ENCODE measurements at regions not wholly inside any gene's neighbourhood (a gene's known extent, or its start where the extent isn't known, plus 50 kb on each side); places are given as distances from the start of the nearest gene placed in this dataset.

DNA sequence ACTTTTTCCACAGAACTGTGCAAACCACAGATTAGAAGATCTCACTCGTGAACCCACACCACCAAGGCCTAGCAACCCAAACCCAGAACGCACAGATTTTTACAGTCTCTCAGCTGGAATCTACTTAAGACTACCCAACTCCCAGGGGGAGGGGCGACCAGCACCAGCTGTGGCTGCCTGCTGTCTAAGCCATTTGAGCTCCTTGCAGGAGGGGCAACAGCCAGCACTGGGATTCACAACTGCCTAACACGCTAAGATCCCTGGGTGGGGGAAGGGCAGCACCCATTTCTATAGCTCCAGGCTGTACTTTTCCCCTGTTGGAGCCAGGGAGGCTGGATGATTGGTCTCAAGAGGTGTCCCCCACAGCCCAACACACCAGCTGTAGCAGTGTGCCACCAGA, 368.8 kb downstream of the SUCLA2 start:
- Histone ChIP-seq H3K27me3 (ENCODE audit: control insufficient read depth in 2 of 2, insufficient read depth in 2 of 2, low read length in 2 of 2) (no peaks in the 10 kb centered on the region), H3K4me1 (ENCODE audit: control insufficient read depth, extremely low read depth, insufficient read depth, low read length) (no peaks in the 10 kb centered on the region), H3K9ac (replicated peaks; ENCODE audit: extremely low read depth, insufficient read depth, low read length) (no peak overlapping the region), H3K79me2 (ENCODE audit: control insufficient read depth, insufficient read depth, low read length) (no peaks in the 10 kb centered on the region), H3K9me1 (replicated peaks; ENCODE audit: control insufficient read depth, extremely low read depth, insufficient read depth, low read length) (no peaks in the 10 kb centered on the region), H3K27ac (ENCODE audit: insufficient read depth, low read depth, low read length) (no peak overlapping the region), H2AFZ (ENCODE audit: low read depth, low read length) (no peak overlapping the region), H3K36me3 (ENCODE audit: control insufficient read depth in 2 of 2, extremely low read depth in 1 of 2, insufficient read depth in 2 of 2, low read length in 2 of 2) (no peaks in the 10 kb centered on the region), H3K9me3 (replicated peaks; ENCODE audit: control insufficient read depth, insufficient read depth, low read length) (peaks cover 2% of the 10 kb centered on the region), H3K4me3 (replicated peaks in 1 of 3; ENCODE audit: insufficient read depth in 1 of 3, low read depth in 1 of 3, low read length in 3 of 3) (no peak overlapping the region), H4K20me1 (replicated peaks; ENCODE audit: control insufficient read depth, extremely low read depth, insufficient read depth, low read length) (no peaks in the 10 kb centered on the region), H3K4me2 (ENCODE audit: insufficient read depth, low read length) (no peak overlapping the region)
- ChIA-PET CTCF (no interaction called here), POLR2A (no interaction called here)
- no peak for TF ChIP-seq FOS (IDR thresholded peaks at IDR 0.05; ENCODE audit: borderline replicate concordance, insufficient read depth, low read length)
- no peak for TF ChIP-seq GATA2 (IDR thresholded peaks at IDR 0.05; ENCODE audit: insufficient read depth, insufficient read length, low read depth, low read length)
- TF ChIP-seq, protein P1, sequence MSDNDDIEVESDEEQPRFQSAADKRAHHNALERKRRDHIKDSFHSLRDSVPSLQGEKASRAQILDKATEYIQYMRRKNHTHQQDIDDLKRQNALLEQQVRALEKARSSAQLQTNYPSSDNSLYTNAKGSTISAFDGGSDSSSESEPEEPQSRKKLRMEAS (IDR thresholded peaks at IDR 0.05; ENCODE audit: insufficient read depth, insufficient read length) = no peak
- no peak for TF ChIP-seq MYC (IDR thresholded peaks at IDR 0.05; ENCODE audit: low read depth, low read length)
- TF ChIP-seq EZH2 (IDR thresholded peaks at IDR 0.05; ENCODE audit: borderline replicate concordance, low read depth, low read length, severe bottlenecking) = no peak
- no peak for TF ChIP-seq POLR2AphosphoS5 (IDR thresholded peaks at IDR 0.05; ENCODE audit: insufficient read depth, low read depth, low read length)
- intact Hi-C loops (cut with micrococcal nuclease) (no loop called here), dilution Hi-C loops (cut with MboI; ENCODE audit: extremely low pct_ligation_motif_present, low sequenced_read_pairs) (no loop called here)
- no peak for DNase-seq (ENCODE audit: low read depth, low spot score)
- no TSS peak for BruUV-seq (replicated peaks)
- FAIRE-seq = no peak

DNA sequence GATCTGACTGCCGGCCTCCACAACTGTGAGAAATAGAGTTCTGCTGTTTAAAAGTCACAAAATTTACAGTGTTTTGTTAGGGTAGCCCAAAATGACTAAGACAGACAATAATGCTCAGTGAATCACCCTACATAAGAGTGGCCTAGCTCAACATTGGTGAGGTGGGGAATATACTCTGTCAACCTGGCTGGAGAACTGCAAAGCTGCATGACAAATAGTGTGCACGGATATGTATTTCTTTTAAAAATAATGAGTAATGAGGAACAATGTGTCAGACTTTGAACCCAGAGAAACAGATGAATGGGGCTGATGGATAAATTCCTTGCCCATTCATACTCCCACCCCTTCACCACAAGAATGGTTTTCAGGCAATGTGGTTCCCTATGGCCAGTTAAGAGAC, 372.4 kb downstream of the SUCLA2 start:
- Histone ChIP-seq H3K4me2 (ENCODE audit: insufficient read depth, low read length) (no peak overlapping the region), H2AFZ (ENCODE audit: low read depth, low read length) (no peak overlapping the region), H3K79me2 (ENCODE audit: control insufficient read depth, insufficient read depth, low read length) (no peaks in the 10 kb centered on the region), H3K4me1 (ENCODE audit: control insufficient read depth, extremely low read depth, insufficient read depth, low read length) (no peaks in the 10 kb centered on the region), H4K20me1 (replicated peaks; ENCODE audit: control insufficient read depth, extremely low read depth, insufficient read depth, low read length) (no peaks in the 10 kb centered on the region), H3K4me3 (replicated peaks in 1 of 3; ENCODE audit: insufficient read depth in 1 of 3, low read depth in 1 of 3, low read length in 3 of 3) (no peak overlapping the region), H3K9me3 (replicated peaks; ENCODE audit: control insufficient read depth, insufficient read depth, low read length) (peaks cover 2% of the 10 kb centered on the region), H3K27ac (ENCODE audit: insufficient read depth, low read depth, low read length) (no peak overlapping the region), H3K36me3 (ENCODE audit: control insufficient read depth in 2 of 2, extremely low read depth in 1 of 2, insufficient read depth in 2 of 2, low read length in 2 of 2) (no peaks in the 10 kb centered on the region), H3K9me1 (replicated peaks; ENCODE audit: control insufficient read depth, extremely low read depth, insufficient read depth, low read length) (no peaks in the 10 kb centered on the region), H3K27me3 (ENCODE audit: control insufficient read depth in 2 of 2, insufficient read depth in 2 of 2, low read length in 2 of 2) (no peaks in the 10 kb centered on the region), H3K9ac (replicated peaks; ENCODE audit: extremely low read depth, insufficient read depth, low read length) (no peak overlapping the region)
- dilution Hi-C loops (cut with MboI; ENCODE audit: extremely low pct_ligation_motif_present, low sequenced_read_pairs) (no loop called here), intact Hi-C loops (cut with micrococcal nuclease) (no loop called here)
- BruUV-seq (replicated peaks) = no TSS peak
- DNase-seq (ENCODE audit: low read depth, low spot score) (no peak), FAIRE-seq (no peak)
- CTCF ChIA-PET = no interaction called here
- POLR2A ChIA-PET = no interaction called here
- TF ChIP-seq POLR2A (IDR thresholded peaks at IDR 0.05; ENCODE audit: low read depth, low read length) = no peak
- no peak for TF ChIP-seq FOS (IDR thresholded peaks at IDR 0.05; ENCODE audit: borderline replicate concordance, insufficient read depth, low read length)
- no peak for TF ChIP-seq JUN (IDR thresholded peaks at IDR 0.05; ENCODE audit: borderline replicate concordance, insufficient read depth, insufficient read length, low read depth)
- no peak for TF ChIP-seq POLR2AphosphoS5 (IDR thresholded peaks at IDR 0.05; ENCODE audit: insufficient read depth, low read depth, low read length)
- TF ChIP-seq, protein P1 (IDR thresholded peaks at IDR 0.05; ENCODE audit: insufficient read depth, insufficient read length) = no peak
- TF ChIP-seq EZH2 (IDR thresholded peaks at IDR 0.05; ENCODE audit: borderline replicate concordance, low read depth, low read length, severe bottlenecking) = no peak
- TF ChIP-seq GATA2 (IDR thresholded peaks at IDR 0.05; ENCODE audit: insufficient read depth, insufficient read length, low read depth, low read length) = no peak
- TF ChIP-seq MYC (IDR thresholded peaks at IDR 0.05; ENCODE audit: low read depth, low read length) = no peak
- TF ChIP-seq, protein P2, sequence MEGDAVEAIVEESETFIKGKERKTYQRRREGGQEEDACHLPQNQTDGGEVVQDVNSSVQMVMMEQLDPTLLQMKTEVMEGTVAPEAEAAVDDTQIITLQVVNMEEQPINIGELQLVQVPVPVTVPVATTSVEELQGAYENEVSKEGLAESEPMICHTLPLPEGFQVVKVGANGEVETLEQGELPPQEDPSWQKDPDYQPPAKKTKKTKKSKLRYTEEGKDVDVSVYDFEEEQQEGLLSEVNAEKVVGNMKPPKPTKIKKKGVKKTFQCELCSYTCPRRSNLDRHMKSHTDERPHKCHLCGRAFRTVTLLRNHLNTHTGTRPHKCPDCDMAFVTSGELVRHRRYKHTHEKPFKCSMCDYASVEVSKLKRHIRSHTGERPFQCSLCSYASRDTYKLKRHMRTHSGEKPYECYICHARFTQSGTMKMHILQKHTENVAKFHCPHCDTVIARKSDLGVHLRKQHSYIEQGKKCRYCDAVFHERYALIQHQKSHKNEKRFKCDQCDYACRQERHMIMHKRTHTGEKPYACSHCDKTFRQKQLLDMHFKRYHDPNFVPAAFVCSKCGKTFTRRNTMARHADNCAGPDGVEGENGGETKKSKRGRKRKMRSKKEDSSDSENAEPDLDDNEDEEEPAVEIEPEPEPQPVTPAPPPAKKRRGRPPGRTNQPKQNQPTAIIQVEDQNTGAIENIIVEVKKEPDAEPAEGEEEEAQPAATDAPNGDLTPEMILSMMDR (IDR thresholded peaks at IDR 0.05; ENCODE audit: extremely low read depth in 1 of 2, insufficient read depth in 1 of 2, low read depth in 1 of 2, low read length in 2 of 2) = no peak
